SH-SY5Y (cell line): ENCODE measurements at regions not wholly inside any gene's neighbourhood (a gene's known extent, or its start where the extent isn't known, plus 50 kb on each side); places are given as distances from the start of the nearest gene placed in this dataset.

Experiments
- GATA2 ChIP-seq: IDR thresholded peaks from 2 replicates; pipeline ENCODE4 v1.6.1; 2011; ENCODE audit warnings: mild to moderate bottlenecking, low read depth, low read length
- GATA3 ChIP-seq: IDR thresholded peaks from 2 replicates; pipeline ENCODE4 v1.6.1; 2011; ENCODE audit warnings: low read depth, mild to moderate bottlenecking, low read length, moderate library complexity

DNA sequence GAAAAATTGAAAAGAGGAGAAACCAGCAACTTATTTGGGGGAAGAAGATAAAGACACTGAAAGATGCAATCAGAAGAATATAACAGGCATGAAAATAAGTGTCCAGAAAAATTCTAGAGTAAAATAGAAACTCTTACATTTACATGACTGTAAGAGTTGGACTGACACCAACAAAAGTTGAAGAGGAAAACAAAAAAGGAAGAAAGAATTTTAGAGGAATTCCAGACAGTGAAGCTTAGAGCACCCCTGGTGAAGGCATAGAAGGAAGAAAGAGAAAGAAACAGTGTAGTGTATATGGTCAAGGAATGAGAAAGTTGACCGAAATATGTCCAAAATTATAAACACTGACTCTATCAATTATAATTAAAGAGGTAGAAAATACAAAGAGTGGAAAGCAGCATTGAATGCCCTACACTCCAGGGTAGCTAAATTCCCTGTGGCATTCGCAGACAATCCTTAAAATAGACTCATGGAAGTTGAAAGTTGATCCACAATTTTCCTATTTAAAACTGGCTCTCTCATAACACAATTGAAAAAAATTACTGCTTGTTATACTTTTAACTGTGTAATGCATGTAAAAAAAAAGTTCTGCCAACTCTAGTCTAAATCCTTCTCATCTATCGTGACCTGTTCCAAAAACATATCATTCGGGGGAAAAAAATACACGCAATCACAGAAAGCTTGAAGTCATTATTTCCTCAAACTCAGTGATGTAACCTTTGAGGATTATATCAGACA lies 102.6 kb upstream of the ABI3BP start:
- TF ChIP-seq GATA2 (no peak), GATA3 (no peak)
